Left renal pelvis (tissue), 4 donors: ENCODE measurements at regions not wholly inside any gene's neighbourhood (a gene's known extent, or its start where the extent isn't known, plus 50 kb on each side); places are given as distances from the start of the nearest gene placed in this dataset.
A peak's percentile ranks its signal among the peaks of the same experiment; 100 is the strongest.

ENCODE experiments used
- DNase-seq, 4 donors: peaks; one replicate each; pipeline ENCODE4 v3.0.0-alpha.2; 2013; ENCODE audit warnings: low read depth in 4 of 4, low spot score in 3 of 4

DNA sequence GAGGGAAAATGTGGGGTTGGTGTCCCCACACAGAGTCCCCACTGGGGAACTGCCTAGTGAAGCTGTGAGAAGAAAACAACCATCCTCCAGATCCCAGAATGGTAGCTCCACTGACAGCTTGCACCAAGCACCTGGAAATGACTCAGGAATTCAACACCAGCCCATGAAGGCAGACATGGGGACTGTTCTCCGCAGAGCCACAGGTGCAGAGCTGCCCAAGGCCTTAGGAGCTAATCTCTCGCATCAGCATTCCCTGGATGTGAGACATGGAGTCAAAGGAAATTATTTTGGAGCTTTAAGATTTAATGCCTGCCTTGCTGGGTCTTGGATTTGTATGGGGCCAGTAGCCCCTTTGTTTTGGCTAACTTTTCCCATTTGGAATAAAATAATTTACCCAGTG, 367.9 kb downstream of the FAM133A start:
- no peak for DNase-seq

- no peak for DNase-seq
These were observed 371.7 kb downstream of the FAM133A start for GRCh38 chrX:94045724-94046123.

DNA sequence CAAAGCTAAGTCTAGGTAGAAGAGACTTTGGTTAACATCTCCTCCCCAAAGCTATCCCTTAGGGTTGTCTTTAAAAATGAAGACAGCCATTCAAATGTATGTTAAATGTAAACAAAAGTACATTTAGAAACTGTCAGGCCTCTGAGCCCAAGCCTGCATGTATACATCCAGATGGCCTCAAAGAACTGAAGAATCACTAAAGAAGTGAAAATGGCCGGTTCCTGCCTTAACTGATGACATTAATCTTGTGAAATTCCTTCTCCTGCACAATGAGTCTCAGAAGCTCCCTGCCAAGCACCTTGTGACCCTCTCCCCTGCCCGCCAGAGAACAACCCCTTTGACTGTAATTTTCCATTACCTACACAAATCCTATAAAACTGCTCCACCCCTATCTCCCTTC, 377.9 kb downstream of the FAM133A start:
- DNase-seq = no peak

- DNase-seq = no peak
These were observed 379.6 kb downstream of the FAM133A start for GRCh38 chrX:94053575-94053974.

DNA sequence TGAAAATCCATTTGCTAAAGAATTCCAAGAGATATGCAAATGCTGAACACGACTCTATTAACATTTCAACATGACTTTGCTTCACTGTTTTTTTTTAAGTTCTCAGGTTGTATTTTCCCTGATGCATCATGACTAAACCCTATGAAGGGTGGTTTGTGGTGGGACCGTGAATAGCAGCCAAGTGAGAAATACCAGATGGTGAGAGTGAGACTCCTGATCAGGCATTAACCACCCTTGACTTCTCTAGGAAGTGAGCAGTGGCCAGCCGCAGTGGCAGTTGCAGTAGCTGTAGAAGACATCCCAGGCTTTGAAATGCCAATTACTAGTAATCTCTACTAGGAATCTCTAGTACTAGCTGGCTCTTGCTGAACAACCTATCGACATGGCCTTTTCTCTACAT, 383.4 kb downstream of the FAM133A start:
- no peak for DNase-seq

GRCh38 chrX:94058728-94059382, 384.8 kb downstream of the FAM133A start:
- peak in 1 of 4 donors; percentile 1 for DNase-seq

DNA sequence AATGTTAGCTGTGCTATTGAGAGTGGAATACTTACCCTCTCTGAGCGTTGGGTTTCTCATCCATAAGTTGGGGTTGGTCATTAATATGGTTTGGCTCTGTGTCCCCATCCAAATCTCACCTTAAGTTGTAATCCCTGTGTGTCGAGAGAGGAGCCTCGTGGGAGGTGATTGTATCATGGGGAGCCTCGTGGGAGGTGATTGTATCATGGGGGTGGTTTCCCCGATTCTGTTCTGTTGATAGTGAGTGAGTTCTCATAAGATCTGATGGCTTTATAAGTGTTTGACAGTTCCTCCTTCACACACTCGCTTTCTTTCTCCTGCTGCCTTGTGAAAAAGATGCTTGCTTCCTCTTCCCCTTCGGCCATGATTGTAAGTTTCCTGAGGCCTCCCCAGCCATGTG, 391.1 kb downstream of the FAM133A start:
- no peak for DNase-seq

- DNase-seq = no peak
These were observed 415.1 kb downstream of the FAM133A start for GRCh38 chrX:94089149-94089548.

DNA sequence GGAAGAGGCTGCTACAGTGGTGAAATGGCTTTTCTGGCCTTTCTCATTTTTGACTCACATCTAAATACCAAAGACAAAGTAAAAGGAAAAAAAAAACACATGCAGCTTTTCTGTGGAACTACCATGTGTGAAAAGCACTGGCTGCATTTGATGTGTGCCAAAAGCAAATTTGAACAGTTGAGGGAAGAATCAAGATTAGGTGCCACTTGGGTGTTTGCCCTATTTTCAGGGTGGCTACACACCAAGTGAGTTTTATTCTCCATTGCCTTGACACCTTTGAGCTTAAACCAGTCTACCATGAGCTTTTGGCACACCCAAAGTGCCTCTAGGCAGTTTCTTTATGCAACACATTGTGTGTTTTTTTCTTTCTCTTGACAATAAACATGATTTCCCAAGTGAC, 423.9 kb downstream of the FAM133A start:
- no peak for DNase-seq

DNA sequence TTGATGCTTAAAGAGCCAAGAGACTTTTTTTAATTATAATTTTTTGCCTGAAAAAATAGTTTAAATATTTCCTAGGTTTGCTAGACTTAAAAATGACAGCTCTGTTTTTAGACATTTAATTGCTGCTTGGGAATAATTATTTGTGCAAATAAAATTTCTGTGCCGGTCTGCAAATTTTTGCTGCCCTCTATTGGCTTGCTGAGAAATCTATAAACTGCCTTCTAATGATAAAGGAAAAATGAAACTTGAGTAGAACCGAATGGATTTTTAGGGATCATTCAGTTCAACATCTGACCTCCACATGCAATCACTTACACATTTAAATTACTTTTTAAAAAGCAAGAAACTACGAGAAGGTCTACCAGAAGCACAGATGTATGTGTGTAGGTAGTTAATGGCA, 434.0 kb downstream of the FAM133A start:
- no peak for DNase-seq

DNA sequence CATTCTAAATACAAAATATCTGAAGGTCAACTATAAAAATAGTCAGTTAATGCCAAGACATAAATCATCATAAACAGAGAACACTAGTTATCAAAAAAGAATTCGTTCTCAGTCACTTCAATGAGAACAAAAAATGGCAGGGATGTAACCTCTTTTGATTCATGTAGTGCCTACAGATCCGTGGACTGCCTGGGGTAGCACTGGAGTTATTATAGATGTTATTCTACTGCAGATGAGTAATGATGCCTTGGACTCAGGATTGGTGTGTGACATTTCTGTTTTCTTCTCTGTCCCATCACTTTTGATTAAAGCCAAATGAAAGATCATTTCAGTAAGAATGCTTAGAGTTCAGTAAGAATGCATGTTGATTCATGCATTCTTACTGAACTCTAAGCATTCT, 440.4 kb downstream of the FAM133A start:
- DNase-seq = no peak

- DNase-seq = no peak
These were observed 447.8 kb downstream of the FAM133A start for GRCh38 chrX:94121799-94122198.

- DNase-seq = no peak
These were observed 449.1 kb downstream of the FAM133A start for GRCh38 chrX:94123062-94123461.

- DNase-seq = no peak
These were observed 489.0 kb downstream of the FAM133A start for GRCh38 chrX:94162971-94163370.

DNA sequence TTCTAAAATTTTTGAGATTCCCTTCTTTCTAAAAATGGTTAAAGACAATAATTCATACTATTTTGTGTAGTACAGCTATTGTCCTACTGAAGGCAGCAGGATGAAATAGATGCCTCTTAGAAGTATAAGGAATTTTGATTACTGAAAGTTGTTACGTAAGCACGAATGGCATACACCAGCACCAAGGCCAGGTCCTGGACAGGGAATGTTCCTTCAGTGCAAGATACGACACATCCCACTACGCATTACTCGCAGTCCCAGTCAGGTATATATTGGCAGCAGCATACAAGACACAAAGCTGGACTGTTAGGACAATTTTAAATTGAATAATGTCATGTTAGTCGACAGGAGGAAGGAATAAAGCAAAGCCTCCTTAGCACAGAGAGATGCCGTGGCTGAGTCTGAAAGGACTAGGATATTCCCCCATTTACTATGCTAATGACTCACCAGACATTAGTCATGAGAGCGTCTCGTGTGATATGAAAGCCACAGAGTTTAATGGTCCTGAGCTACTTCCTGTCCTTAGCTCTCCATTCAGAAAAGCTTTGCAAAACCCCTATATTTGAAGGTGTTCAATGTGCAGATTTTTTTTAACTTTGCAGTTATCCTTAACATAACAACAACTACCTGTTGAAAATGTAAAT, 504.3 kb downstream of the FAM133A start:
- DNase-seq = no peak

GRCh38 chrX:94204524-94204923, 530.5 kb downstream of the FAM133A start:
- DNase-seq = no peak

DNA sequence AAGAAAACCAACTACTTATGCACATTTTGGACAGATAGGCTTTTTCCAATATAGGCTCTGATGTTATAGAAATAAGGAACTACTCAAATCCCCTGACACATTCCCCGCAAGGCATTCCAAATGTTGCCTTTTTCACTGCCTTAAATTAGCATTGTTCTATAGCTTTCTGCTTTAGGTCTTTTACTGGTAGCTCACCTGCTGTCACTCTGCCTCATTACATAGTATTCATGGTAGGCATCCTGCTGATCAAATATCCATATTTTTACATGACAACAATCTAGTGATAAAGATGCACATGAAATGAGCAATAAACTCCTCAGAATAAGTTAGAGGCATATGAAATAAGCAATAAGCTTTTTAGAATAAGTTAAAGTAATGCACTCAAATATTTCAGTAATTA, 542.7 kb downstream of the FAM133A start:
- no peak for DNase-seq

GRCh38 chrX:94252211-94252610, 578.2 kb downstream of the FAM133A start:
- no peak for DNase-seq

DNA sequence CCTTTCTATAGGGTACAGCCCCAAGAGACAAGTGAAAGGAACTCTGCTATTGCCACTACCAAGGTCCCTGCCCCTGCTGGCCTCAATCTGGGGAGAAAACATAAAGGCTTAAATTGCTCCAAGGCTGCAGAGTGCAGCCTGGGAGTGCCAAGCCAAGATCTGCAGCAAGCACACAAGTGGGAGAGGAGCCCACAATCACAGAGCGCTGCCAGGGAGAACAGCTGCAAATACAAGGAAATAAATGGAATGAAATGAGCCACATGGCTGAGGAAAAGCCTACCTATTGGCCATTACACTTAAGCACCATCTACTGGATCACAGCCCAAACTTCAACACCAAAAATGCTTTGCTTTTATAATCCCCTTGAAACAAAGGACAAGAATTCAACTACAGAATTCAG, 582.4 kb downstream of the FAM133A start:
- DNase-seq = no peak

DNA sequence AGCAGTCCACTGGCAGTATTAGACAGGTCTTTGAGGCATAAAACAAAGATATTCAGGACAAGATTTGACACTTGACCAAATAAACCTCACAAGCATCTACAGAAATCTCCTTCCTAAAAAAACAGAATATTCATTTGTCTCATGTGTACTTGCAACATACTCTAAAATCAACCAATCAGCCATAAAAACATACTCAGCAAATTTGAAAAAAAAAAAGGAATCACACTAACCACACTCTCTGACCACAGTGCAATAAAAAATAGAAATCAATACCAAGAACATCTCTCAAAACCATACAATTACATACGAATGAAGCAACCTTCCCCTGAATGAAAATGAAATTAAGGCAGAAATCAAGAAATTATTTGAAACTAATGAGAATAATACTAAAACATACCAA, 591.3 kb downstream of the FAM133A start:
- DNase-seq = no peak

GRCh38 chrX:94288325-94288724, 614.3 kb downstream of the FAM133A start:
- no peak for DNase-seq

GRCh38 chrX:94288972-94289371, 615.0 kb downstream of the FAM133A start:
- DNase-seq = no peak

DNA sequence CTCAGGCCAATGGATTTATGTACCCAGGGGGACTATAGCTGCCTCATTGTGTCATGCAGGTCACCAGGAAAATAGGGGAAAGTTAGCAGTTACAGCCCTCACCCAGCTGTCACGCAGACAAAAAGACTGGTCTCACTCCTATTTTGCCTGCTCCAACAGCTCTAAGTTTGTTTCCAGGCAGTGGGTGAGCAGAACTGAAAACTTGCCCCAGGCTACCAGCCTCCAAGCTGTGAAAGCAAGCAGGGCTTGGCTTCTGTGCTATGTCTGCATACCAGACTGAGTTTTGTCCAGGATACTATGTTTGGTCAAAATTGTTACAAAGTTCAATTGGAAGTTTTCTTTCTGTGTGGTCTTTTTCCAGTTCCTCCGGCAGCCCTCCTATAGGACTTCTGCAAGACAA, 628.4 kb downstream of the FAM133A start:
- DNase-seq = no peak
